CD14-positive monocyte (primary cell): ENCODE measurements at regions not wholly inside any gene's neighbourhood (a gene's known extent, or its start where the extent isn't known, plus 50 kb on each side); places are given as distances from the start of the nearest gene placed in this dataset.

Experiments used
- DNase-seq, 3 donors: peaks; one replicate each; pipeline ENCODE4 v3.0.0-alpha.2; 2011 to 2022
- H2AFZ ChIP-seq: 2 replicates; pipeline ENCODE4 v1.6.0; 2012; ENCODE audit warnings: mild to moderate bottlenecking, low read depth, low read length, inconsistent platforms; ENCODE audit not compliant: insufficient read depth, poor library complexity, severe bottlenecking
- H3K27ac ChIP-seq, 2 donors: 1 replicate in 1 of 2; 2 replicates in 1 of 2; pipeline ENCODE4 v1.5.1; 2012 to 2013; ENCODE audit warnings: low read length in 2 of 2, control low read depth in 1 of 2, inconsistent platforms in 1 of 2, low read depth in 1 of 2, mild to moderate bottlenecking in 1 of 2
- H3K27me3 ChIP-seq, 2 donors: one replicate each; pipeline versions ENCODE4 v1.6.0 to v1.6.1; 2011 to 2013; ENCODE audit warnings: low read length in 2 of 2; ENCODE audit not compliant: control insufficient read depth in 2 of 2, insufficient read depth in 2 of 2
- H3K36me3 ChIP-seq, 2 donors: replicated peaks in 1 of 2; 1 replicate in 1 of 2; 2 replicates in 1 of 2; pipeline versions ENCODE4 v1.5.1 to v1.6.1; 2012 to 2013; ENCODE audit warnings: low read length in 2 of 2, control low read depth in 1 of 2, inconsistent platforms in 1 of 2, mild to moderate bottlenecking in 1 of 2; ENCODE audit not compliant: insufficient read depth in 2 of 2, control insufficient read depth in 1 of 2
- H3K4me1 ChIP-seq, 2 donors: 1 replicate in 1 of 2; 2 replicates in 1 of 2; pipeline versions ENCODE4 v1.5.1 to v1.6.1; 2012 to 2013; ENCODE audit warnings: low read length in 2 of 2, control low read depth in 1 of 2, inconsistent platforms in 1 of 2, mild to moderate bottlenecking in 1 of 2, moderate library complexity in 1 of 2; ENCODE audit not compliant: insufficient read depth in 2 of 2, control insufficient read depth in 1 of 2
- H3K4me2 ChIP-seq: replicated peaks from 2 replicates; pipeline ENCODE3; 2012; ENCODE audit warnings: low read length, moderate library complexity, mild to moderate bottlenecking; ENCODE audit not compliant: poor library complexity, severe bottlenecking; ENCODE audit errors: extremely low read depth
- H3K4me3 ChIP-seq, 3 experiments: fragments of 200-600 bp in 1 of 3; sonication (generic) in 1 of 3; replicated peaks in 1 of 3; 1 replicate in 2 of 3; 2 replicates in 1 of 3; pipeline ENCODE4 v1.5.1; 2011 to 2013; ENCODE audit warnings: low read length in 3 of 3, mild to moderate bottlenecking in 3 of 3, control low read depth in 2 of 3, low read depth in 2 of 3, inconsistent platforms in 1 of 3, moderate library complexity in 1 of 3
- H3K79me2 ChIP-seq: 2 replicates; pipeline ENCODE4 v1.6.0; 2012; ENCODE audit warnings: mild to moderate bottlenecking, control low read depth, inconsistent platforms, low read length, moderate library complexity; ENCODE audit not compliant: insufficient read depth
- H3K9ac ChIP-seq: 2 replicates; pipeline ENCODE4 v1.6.0; 2017; ENCODE audit warnings: low read length, mild to moderate bottlenecking; ENCODE audit not compliant: insufficient read depth, poor library complexity, severe bottlenecking
- H3K9me3 ChIP-seq, 2 donors: replicated peaks in 1 of 2; 1 replicate in 1 of 2; 2 replicates in 1 of 2; pipeline versions ENCODE4 v1.5.1 to v1.6.1; 2012 to 2013; ENCODE audit warnings: low read length in 2 of 2, control low read depth in 1 of 2; ENCODE audit not compliant: control insufficient read depth in 1 of 2, insufficient read depth in 1 of 2
- H4K20me1 ChIP-seq: 2 replicates; pipeline ENCODE4 v1.6.0; 2012; ENCODE audit warnings: mild to moderate bottlenecking, low read length, control low read depth, moderate library complexity; ENCODE audit not compliant: insufficient read depth
- H3K27ac Mint-ChIP-seq, 7 donors: one replicate each; pipeline ENCODE4 v1.8.0; 2020; ENCODE audit warnings: mild to moderate bottlenecking in 7 of 7, mixed read lengths in 7 of 7, moderate library complexity in 6 of 7, inconsistent platforms in 2 of 7
- H3K27me3 Mint-ChIP-seq, 3 donors: one replicate each; pipeline ENCODE4 v1.8.0; 2021 to 2022; ENCODE audit warnings: low read depth in 3 of 3, mild to moderate bottlenecking in 3 of 3, mixed read lengths in 3 of 3, moderate library complexity in 3 of 3, inconsistent platforms in 1 of 3
- H3K36me3 Mint-ChIP-seq, 2 donors: one replicate each; pipeline ENCODE4 v1.8.0; 2020; ENCODE audit warnings: mixed read lengths in 2 of 2, inconsistent platforms in 1 of 2, mild to moderate bottlenecking in 1 of 2
- H3K4me1 Mint-ChIP-seq: one replicate; pipeline ENCODE4 v1.8.0; 2020; ENCODE audit warnings: mild to moderate bottlenecking, mixed read lengths
- H3K4me3 Mint-ChIP-seq, 2 donors: one replicate each; pipeline ENCODE4 v1.8.0; 2020; ENCODE audit warnings: mild to moderate bottlenecking in 2 of 2, mixed read lengths in 2 of 2, moderate library complexity in 1 of 2
- H3K9me3 Mint-ChIP-seq, 7 donors: one replicate each; pipeline ENCODE4 v1.8.0; 2020 to 2022; ENCODE audit warnings: mixed read lengths in 7 of 7, mild to moderate bottlenecking in 6 of 7, moderate library complexity in 6 of 7, inconsistent platforms in 2 of 7
- WGBS: methylation state at CpG from one replicate; pipeline ENCODE4 v1.1.5; 2013; ENCODE audit warnings: missing lambda C conversion rate; ENCODE audit not compliant: insufficient coverage; 5-methylcytosine and 5-hydroxymethylcytosine counted together
- intact Hi-C, 2 donors: fragments of 100-400 bp; cut with micrococcal nuclease; formaldehyde crosslinking; loops; one replicate each; pipeline versions ENCODE4 v1.15.0 to v1.15.1; 2023
- TF ChIP-seq, protein P1 (sequence below): fragments of 200-600 bp; IDR thresholded peaks from one replicate; pipeline ENCODE4 v1.8.0; 2022; ENCODE audit warnings: antibody characterized with exemption, mild to moderate bottlenecking

DNA sequence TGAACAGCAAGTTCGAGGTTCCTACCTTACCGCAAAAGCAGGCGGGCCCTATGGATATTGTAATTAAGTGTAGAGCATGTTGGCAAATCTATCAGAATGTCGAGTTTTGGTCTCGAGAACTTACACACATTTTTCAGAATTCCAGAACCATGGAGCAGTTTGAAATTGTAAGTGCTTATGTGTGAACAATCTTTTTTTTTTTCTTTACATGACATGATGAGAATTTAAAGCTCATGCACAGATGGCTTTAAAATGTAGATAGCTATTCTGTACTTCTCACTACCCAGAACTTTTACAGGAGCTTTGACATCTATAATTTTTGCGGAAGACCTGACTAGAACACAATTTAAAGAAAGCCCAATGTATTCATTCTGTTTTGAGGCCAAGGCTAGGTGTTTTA lies 117.8 kb upstream of the RSPO3 start:
- H3K9me3 ChIP-seq: no peaks in the 10 kb centered on the region
- H3K36me3 ChIP-seq: no peaks in the 10 kb centered on the region
- no peak overlapping the region for H3K4me3 ChIP-seq
- WGBS: no CpG with 5 or more reads among the region's 6 CpGs
- intact Hi-C loops: no loop called here
- H3K4me3 Mint-ChIP-seq: no peak overlapping the region
- no peak overlapping the region for H3K9ac ChIP-seq
- no peak overlapping the region for H3K4me2 ChIP-seq
- no peaks in the 10 kb centered on the region for H3K36me3 Mint-ChIP-seq
- TF ChIP-seq, protein P1, sequence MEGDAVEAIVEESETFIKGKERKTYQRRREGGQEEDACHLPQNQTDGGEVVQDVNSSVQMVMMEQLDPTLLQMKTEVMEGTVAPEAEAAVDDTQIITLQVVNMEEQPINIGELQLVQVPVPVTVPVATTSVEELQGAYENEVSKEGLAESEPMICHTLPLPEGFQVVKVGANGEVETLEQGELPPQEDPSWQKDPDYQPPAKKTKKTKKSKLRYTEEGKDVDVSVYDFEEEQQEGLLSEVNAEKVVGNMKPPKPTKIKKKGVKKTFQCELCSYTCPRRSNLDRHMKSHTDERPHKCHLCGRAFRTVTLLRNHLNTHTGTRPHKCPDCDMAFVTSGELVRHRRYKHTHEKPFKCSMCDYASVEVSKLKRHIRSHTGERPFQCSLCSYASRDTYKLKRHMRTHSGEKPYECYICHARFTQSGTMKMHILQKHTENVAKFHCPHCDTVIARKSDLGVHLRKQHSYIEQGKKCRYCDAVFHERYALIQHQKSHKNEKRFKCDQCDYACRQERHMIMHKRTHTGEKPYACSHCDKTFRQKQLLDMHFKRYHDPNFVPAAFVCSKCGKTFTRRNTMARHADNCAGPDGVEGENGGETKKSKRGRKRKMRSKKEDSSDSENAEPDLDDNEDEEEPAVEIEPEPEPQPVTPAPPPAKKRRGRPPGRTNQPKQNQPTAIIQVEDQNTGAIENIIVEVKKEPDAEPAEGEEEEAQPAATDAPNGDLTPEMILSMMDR: no peak
- H2AFZ ChIP-seq: no peak overlapping the region
- H3K4me1 ChIP-seq: no peaks in the 10 kb centered on the region
- no peak overlapping the region for H3K27ac ChIP-seq
- no peaks in the 10 kb centered on the region for H3K79me2 ChIP-seq
- peaks cover 0 to 4% (median 1%) of the 10 kb centered on the region in 7 donors for H3K9me3 Mint-ChIP-seq
- no peak overlapping the region for H3K27ac Mint-ChIP-seq
- no peaks in the 10 kb centered on the region for H3K27me3 ChIP-seq
- H3K4me1 Mint-ChIP-seq: no peaks in the 10 kb centered on the region
- no peaks in the 10 kb centered on the region for H4K20me1 ChIP-seq
- H3K27me3 Mint-ChIP-seq: no peaks in the 10 kb centered on the region
- no peak for DNase-seq

DNA sequence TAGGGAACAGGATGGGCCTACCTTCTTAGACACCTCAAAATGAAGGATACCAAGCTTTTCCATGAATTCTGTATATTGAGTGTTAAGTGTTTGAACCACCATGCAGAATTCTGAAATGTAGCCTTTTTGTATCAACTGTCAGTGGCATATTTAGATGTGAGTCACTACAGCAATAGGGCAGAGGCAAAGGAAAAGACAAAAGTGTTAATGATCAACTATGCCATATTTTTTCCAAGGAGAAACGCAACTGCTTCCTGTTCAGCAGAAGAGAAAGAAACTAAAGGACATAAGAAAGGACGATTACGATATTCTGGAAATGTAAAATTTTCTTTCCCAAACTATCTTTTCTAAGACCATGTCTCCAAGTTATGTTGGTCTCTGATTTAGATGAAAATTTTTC lies 104.6 kb upstream of the RSPO3 start:
- H3K36me3 Mint-ChIP-seq: no peaks in the 10 kb centered on the region
- TF ChIP-seq, protein P1: no peak

More for the DNA sequence above, 104.6 kb upstream of the RSPO3 start:
- H3K4me3 Mint-ChIP-seq: no peak overlapping the region
- no peak for DNase-seq
- H3K9me3 Mint-ChIP-seq: peaks cover 0 to 3% (median 0%) of the 10 kb centered on the region in 7 donors
- Histone ChIP-seq H3K9me3 (no peaks in the 10 kb centered on the region), H4K20me1 (no peaks in the 10 kb centered on the region), H3K27me3 (no peaks in the 10 kb centered on the region), H3K4me2 (no peak overlapping the region), H3K4me1 (no peaks in the 10 kb centered on the region), H3K4me3 (no peak overlapping the region), H3K36me3 (no peaks in the 10 kb centered on the region), H3K79me2 (no peaks in the 10 kb centered on the region), H3K9ac (no peak overlapping the region), H2AFZ (no peak overlapping the region), H3K27ac (no peak overlapping the region)
- intact Hi-C loops: no loop called here
- no peaks in the 10 kb centered on the region for H3K4me1 Mint-ChIP-seq
- no peak overlapping the region for H3K27ac Mint-ChIP-seq
- WGBS: no CpG with 5 or more reads among the region's 3 CpGs
- H3K27me3 Mint-ChIP-seq: no peaks in the 10 kb centered on the region
